HG03558 (cell line): ENCODE measurements at regions not wholly inside any gene's neighbourhood (a gene's known extent, or its start where the extent isn't known, plus 50 kb on each side); places are given as distances from the start of the nearest gene placed in this dataset.

Source experiments
- ATAC-seq: cut with Tn5 transposase; IDR thresholded peaks from one replicate; pipeline ENCODE4 v1.9.1; 2021; ENCODE audit warnings: moderate number of reproducible peaks; ENCODE audit not compliant: unreplicated experiment; ENCODE audit errors: extremely low read depth

DNA sequence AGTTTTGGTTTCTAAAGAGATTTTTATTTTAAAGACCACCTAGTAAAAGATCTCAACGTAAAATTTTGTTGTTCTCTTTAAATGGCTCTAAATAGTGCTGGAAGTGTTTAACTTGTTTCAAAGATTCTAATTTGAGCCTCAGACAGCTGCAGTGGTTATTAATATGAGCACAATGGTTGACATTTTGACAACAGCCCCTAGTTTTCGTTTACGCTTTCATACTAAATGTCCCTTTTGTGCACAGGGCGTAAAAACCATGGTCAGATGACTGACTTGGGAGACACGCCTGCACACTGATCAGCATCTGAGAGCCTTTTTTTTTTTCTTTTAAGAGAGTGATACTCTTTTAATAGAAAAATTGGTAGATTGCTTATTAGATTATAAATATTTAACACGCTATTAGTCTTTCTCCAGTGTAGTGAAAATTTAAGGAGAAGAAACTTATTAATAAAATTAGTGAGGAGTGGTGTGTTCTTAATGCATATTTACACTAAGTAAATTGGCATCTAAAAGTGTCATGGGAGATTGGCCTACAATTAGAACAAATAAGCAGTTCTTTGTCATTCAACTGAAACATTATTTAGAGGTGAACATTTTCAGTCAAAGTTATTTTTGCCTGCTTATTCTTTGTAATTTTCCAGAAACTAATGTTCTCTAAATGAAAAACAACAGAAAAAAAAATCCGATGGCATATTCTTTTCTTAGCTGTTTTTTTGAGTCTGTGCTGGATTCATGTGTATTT, 182.8 kb upstream of the PHYHIPL start:
- no peak for ATAC-seq

DNA sequence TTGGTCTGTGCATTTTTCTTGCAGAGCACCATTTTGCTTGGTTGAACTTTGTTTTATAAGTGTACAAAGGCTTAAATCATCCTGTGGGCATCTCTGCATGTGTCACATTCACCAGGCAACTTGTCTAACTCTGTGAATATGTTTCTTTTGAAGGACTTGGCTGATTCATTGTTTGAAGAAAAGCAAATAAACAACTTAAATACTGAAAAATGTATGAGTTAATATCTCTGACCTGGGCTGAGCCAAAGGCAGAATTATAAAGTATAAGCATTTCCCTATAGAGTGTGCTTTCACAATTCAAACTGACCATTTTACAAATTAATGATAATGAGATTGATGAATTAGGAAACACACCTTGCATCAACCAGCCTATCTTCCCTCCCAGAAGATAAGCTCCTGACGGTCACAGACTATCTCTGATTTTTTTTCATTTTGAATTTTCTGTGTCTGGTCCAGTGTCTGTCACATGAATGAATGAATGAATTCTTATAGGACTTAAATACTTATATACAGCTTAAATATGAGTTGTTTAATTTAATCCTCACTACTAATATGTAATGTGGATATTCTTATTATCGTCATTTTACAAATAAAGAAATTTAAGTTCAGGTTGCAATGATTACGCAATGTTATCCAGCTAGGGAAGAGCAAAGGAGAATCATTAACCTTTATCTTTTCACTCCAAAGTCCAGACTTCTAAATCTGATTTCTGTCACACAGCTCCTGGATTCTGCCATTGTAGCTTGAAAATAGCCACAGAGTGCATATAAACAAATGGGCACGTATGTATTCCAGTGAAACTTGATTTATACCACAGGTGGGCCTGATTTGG, 182.0 kb upstream of the PHYHIPL start:
- no peak for ATAC-seq

DNA sequence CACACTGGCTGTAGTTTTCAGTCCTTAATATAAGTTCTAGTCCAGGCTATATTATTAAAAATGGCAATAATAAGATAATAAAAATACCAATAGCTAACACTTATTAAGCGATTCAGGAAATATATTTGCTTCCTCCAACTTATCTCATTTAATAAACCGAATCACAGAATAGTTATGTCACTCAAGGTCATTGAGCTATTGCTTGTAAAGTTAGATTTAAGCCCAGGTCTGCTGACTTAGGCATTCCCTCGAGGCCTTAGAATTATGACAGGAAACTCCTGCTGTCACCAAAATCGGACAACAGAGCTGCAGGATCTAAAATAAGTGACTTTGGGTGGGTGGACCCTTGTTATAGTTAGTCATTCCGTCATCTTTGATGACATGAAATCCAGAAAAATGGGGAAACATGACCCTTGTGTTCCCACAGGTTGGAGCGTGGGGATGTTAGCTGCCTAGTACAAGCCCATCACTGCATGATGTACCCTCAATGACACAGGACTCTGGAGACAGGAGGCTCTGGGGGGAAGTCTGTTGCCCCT, 181.3 kb upstream of the PHYHIPL start:
- ATAC-seq: no peak

DNA sequence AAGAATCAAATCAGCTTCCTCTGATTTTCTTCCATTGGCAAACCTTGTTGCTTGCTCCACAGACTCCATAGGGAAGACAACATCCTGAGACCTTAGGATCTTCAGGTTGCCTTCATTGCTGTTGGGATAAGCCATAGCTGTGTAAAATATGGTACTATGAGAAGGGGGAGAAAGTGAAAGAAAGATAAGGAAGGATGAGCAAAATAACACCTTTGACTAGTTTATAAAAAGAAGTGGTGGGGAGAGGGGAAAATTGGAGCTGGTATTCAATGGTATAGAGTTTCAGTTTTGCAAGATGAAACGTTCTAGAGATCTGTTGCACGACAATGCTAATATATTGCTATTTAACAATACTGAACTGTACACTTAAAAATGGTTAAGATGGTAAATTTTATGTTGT, 180.4 kb upstream of the PHYHIPL start:
- no peak for ATAC-seq

DNA sequence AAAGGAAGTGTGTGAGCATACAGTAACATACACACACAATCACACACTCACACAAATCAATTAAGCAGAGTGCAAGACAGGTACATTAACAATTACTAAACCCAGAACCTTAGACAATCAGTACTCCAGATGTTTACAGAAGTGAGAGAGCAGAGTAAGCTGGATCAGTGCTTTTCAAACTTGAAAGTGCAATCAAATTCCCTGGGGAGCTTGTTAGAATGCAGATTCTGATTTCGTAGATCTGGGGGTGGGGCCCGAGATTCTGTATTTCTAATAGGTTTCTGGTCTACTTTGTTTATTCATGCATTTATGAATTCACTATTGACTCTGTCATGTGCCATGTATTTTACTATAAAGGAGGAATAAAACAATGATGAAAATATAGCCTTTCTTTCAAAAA, 179.6 kb upstream of the PHYHIPL start:
- no peak for ATAC-seq

DNA sequence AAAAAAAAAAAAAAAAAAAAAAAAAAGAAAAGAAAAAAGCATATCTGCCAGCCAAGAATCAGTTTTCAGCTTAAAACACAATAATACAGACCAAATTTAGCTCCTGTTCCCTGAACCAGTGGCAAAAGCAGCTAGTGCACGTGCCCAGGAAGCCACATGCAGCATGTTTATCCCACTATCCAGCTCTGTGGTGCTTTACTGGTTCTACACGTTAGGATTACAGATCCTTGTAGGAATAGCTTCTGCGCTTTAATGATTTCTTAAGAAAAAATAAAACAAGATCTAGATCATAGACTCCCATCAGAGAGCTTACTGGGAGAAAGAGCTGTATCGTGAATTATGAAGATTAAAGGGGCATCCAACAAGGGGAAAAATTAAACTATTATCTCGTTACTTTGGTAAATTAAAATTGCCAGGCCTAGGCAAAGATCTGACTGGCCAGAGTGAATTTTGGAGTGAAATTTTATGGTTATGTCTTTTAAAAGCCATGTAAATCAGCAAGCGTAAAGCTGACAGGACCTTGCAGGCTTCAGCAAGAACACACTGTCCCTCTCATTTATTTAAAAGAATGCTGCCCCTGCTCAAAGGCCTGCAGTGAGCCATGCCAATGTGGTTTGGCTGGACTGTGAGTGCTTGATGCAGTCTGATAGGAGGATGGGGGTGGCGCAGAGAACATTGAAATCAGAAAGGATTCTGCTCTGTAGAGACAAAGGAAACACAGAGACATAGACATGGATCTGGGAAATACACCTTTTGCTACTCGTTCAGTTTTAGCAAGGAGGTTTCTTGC, 177.3 kb upstream of the PHYHIPL start:
- ATAC-seq: no peak

DNA sequence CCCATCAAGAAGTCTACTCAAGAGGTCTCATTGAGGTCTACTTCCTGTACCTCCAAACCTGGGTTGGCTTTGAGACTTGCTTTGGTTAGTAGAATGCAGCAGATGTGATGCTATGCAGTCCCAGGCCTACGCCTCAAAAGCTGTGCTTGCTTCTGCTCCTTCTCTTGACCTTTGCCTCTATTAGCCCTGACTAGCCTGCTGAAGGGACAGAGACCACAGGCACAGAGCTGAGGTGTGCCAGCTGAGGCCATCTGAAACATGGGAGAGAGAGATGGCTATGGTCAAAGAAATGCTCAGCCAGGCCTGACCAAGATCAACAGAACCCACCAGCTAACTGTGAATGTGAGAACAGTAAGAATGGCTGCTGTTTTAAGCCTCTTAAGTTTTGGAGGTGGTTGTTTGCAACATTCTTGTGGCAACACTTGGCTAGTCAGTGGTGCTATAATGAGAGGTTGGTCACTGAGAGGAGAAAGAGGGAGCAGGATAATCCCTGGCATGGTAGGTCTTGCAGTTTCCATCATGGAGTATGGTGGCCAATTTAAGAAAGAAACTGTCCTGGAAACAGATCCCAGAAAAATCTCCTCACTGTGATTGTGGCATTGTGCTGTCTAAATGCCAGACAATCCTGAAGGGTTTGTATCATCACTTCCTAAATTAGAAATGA, 176.1 kb upstream of the PHYHIPL start:
- no peak for ATAC-seq

DNA sequence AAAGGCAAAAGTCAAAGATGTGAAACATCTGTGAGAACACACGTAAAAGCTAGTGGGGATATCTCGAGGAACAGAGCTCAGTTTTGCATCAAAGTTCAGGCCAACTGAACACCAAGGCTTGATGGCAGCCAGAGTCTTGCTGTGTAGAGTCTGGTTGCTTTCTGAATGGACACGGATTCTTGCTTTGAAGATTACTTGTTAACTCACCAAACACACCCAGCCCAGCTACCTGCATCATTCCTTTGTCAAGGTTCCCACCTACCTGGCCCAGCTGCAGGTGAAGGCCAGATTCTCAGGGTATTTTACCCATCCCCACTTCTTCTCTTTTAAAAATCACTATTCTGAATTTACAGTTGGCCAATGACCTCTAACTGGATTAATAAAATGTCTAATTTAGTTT, 174.4 kb upstream of the PHYHIPL start:
- ATAC-seq: no peak

DNA sequence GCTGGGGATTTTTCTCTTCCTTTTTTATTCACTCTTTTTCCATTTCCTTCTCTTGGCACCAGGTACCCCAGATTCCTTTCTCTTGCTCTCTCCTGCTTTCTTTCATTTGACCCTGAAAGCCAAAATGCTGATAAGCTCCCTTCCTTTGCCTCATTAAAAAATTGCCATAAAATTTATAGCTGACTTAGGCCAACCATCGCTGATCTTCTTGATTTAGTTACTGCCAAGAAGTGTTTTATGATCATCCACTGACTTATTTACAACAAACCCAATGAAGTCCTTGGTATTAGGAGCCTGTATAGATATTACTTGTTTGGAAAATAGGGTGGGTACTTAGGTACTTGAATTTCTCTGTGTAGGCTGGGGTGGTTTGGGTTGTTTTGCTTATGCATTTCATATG, 173.2 kb upstream of the PHYHIPL start:
- no peak for ATAC-seq

DNA sequence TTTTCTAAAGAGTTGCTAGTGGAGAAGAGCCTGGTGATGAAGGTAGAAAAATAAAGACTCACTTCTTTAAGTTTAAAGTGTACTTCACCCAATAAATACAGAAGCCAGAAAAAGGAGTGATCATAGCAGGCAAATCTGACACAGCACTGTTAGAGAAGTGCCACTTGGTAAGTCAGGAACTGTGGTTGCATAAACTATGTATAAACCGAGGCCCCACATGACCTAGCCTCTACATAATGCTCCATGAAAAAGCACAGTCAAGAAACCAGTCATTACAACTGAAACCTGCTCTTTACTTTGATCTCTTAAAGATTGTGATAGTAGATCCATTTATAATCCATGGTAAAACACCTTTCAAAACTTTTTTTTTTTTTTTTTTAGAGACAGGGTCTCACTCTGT, 172.1 kb upstream of the PHYHIPL start:
- no peak for ATAC-seq

DNA sequence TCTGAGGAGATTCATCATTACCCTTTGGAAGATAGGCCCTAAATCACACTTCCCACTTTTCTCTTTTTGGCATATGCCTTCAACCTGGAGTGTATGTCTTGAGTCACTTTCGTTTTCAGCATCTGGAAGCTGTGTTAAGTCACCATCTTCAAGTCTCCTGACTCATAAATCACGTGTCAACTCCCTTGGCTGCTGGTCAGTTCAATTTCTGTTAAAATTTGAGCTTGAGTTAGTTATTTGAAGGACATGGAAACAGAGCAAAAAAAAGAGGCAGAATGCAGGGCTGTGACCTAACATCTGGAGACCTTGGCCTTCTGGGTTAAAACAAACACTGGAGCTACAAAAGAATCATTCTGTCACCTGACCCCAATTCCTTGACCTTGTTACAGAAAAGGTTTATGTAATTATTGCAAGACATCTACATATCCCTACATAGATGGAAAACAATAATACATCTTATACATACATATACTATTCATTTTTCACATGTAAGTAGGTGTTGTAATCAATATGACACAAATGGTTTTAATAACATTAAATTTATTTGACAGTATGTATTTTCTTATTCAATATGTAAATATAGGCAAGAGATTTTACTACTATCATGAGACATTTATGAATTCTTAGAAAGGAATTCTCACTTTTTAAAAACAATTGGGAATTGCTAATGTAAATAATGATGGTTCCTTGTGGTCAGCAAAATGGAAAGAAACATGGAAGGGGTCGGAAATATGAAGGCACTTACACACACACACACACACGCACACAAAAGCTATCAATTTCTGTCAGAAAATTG, 169.7 kb upstream of the PHYHIPL start:
- ATAC-seq: no peak

DNA sequence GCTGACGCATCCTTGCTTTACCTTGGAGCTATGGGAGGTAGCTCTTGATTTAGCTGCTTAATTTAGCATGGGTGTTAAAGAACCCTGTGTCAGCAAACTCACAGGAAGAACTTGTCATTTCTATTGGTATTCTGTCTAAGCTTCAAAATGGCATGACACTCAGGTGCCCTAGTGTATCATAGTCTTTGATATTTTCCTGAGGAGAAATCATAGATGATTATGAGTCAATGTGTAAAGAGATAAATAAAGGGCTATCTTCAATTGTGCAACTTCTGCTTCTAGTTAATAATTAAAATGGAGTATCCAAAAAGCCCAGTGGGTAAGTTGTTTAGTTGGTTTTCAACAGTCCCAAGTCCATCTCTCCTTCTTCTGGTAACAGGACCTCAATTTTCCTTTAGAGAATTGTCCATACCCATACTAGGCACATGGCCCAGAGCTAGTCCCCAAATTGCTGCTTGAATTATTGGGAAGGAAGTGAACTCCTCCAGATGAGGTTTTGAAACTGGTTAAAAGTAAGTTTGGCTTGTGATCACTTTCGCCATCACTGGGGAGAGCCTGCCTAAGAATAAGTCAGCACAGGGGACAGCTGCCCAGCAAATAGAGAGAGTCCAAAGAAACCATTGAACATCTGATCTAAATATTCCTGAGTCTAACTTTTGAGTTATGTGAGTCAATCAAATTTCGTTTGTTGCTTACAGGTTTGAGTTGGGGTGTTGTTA, 169.0 kb upstream of the PHYHIPL start:
- no peak for ATAC-seq

DNA sequence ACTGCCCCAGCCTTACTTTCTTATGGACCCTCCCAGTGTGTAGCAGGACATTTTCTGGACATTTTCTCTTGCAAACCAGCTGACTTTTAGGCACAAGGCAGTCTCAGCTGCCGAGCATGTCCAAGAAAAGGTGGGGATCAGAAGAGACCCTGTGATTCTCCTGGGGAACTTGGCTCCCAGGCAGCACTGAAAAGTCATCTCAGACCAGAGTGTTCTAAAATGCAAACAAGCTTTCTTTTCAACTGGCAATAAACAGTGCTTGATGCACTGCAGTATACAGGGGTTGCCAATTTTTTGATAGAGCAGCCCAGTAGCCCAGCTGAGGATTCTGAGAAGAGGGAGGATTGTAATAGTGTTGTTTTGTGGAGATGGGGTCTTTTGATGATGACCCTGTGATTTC, 168.0 kb upstream of the PHYHIPL start:
- ATAC-seq: no peak

DNA sequence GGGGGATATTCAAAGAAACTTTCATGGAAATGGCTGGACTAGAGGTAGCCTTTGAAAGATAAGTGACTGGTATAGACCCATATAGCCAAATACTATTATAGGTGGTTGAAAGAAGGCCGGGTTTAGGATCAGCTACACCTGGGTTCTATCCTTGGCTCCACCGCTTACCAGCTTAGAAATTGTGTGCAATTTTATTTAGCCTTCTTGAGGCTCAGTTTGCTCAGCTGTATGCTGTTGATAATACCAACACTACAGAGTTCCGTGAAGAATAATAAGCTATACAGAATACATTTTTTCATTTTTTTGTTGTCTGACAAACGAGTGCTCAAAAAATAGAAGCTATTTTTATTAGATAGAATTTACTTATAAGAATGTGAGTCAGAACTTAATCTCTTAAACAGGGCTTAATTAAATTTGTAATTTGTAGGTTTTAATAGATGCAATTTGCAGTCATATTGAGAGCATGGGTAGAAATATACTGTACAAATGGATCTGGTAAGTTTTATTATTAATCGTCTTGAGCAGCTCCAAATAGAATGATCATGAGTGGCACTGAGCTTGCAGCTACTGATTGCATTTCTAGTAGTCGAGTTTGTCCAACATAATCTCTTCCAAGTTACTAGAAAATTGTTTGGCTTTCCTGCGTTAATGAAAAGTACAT, 164.3 kb upstream of the PHYHIPL start:
- ATAC-seq: no peak

DNA sequence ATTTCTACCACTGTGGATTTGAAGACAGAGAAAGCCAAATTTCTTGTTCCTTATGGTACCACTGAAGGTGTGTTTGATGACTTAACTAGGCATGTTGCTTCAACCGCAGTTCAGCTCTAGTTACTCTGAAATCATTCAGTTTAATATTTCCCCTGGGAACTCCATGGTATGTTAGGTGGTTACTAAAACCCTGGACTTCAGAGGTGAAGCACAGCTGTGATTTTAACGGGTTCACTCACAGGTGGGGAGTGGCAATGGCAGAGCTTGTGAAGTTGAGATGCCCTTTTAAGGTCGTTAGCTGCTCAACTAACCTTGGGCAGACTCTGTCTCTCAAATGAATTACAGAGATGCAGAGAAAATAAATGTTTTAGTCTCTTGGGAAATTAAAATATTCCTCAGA, 163.6 kb upstream of the PHYHIPL start:
- ATAC-seq: no peak

DNA sequence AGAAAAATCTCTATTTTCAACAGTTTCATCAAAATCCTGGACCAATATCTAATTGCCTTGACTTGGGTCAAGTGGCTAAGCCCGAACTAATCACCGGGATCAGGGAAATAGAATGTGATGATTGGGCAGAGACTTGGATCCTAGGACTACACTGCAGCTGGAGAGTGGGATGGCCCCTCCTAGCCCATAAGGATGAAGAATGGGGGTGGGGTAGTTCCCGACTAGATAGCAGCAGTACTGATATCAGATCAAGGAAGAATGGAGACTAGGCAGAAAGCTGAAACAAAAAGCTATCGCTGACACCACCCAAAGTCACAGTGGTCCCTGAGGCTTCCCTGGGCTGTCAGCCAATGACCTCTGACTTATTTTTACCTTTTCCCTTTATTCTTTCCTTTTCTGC, 160.4 kb upstream of the PHYHIPL start:
- ATAC-seq: no peak

DNA sequence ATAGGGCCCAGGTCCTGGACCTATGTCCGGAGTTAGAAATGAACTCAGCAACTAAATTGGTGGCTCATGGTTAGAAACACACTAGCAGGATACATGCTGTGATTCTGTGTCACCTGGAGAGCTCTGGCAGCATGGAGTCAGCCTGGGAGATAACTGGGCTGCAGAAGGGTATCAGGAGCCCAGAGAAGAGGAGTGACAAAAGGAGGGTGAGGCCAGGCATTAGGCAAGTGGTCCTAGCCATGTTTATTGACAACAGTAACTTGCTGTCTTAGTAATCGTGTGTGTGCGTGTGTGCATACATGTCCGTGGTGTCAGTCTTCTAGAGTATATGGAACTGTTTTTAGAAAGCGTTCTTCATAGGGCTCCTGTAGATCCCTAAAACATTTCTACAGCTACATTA, 157.5 kb upstream of the PHYHIPL start:
- ATAC-seq: no peak

DNA sequence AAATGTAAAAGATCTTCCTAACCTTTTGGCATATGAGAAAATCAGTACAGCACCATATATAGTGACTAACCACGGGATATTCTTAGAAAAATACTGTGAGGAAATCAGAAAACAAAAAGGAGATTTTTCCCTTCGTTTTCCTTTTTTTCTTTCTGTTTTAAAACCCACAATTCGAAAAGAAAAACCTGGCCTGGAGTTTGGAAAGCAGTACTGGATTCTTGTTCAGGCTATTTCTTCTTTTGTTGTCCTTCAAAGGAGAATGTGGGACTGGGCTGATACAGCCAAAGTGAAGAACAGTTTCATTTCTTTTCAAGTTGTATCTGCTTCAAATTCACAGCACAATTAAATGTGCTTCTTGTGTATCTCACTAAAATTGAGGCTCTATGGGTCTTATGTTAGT, 156.8 kb upstream of the PHYHIPL start:
- no peak for ATAC-seq
